ENCODE measurements at regions not wholly inside any gene's neighbourhood (a gene's known extent, or its start where the extent isn't known, plus 50 kb on each side); places are given as distances from the start of the nearest gene placed in this dataset.
"Not testable (repeated sequence)": the region's sequence is repeated elsewhere in the genome, so short reads cannot be mapped to it uniquely, and the experiment has no call there.

DNA sequence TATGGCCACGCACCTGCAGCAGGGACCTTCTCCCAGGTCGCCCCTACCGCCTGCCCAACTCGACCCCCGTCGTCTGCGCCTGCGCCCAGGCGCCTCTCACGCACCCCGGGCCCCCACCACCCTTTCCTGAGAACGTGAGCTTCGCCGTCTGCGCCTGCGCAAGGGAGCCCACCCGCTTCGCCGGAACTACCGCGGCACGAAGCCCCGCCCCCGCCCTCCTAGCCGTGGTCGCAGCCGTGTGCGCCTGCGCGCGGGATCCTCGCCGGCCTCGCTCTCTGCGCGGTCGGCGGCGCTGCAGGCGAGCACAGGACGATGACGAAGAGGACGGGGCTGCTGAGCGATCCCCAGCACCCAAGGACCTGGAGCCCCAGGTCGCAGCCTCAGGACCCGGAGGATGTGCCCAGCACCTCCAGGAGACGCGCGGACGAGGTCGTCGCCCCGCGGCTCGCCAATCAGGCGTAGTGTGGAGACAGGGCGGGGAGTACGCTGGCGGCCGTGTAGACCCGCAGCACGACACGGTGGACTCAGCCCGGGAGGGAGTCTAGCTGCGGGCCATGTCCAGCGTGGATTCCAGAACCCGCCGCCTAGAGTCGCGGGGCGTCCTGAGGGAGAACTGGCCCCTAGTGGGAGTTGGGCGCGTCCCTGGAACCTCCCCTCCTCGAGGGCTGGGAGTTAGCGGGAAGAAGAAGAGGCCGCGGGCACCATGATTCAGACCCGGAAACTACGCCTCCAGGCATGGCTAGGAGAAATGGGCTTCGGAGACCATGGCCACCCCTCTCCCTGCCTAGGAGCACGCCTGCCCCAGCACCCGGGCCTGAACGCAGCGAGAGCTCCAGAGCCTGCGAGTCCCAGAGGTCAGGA, 1120.8 kb upstream of the TMEM132C start:
- peak; percentile 38 to 69 for DNase-seq (ENCODE audit: low read depth in 1 of 2, low spot score in 1 of 2)

DNA sequence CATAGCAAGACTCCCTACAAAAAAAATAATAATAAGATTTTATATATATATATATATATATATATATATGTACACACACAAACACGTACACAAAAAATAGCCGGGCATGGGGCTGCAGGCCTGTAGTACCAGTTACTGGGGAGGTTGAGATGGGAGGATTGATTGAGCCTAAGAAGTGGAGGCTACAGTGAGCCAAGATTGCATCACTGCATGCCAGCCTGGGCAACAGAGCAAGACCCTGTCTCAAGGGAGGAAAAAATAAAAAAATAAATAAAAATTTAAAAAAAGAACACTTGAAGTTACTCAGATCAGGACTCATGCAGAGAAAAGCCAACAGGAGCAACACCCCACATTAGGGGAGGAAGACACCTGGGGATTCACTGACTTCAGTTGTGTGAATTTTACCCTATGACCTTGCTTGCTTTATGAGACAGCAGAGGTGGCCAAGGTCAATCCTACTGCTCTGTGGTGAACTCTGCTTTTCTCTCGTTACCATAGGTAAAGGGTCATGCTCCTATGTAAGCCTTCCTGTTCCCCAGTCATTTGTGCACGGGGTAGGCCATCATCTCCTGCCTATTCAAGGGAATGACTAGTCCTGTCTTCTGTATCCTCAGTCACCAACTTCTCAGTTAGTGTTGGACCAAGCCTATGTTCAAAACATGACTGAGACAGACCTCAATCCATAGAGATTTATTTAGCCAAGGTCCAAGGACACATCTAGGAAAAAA, 1119.8 kb upstream of the TMEM132C start:
- no peak for DNase-seq (ENCODE audit: low read depth in 1 of 2, low spot score in 1 of 2)

DNA sequence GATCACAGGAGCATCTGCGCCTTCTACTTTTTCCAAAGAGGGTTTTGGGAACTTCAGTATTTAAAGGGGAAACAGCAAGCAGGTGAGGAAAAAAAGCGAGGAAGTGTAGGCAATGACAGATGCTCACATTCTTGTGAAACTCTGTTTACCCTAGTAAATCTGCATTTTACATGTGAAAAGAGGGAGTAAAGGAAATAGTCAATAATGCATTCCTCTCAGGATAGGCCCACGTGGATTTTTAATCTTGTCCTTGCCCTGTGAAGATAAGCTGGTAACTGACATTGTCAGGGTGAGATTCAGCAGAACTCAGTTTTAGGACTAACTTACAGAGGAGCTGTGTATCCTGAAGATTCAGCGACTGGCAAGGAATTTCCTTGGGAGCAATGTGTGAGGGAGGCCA, 1119.2 kb upstream of the TMEM132C start:
- DNase-seq (ENCODE audit: low read depth in 1 of 2, low spot score in 1 of 2): no peak

DNA sequence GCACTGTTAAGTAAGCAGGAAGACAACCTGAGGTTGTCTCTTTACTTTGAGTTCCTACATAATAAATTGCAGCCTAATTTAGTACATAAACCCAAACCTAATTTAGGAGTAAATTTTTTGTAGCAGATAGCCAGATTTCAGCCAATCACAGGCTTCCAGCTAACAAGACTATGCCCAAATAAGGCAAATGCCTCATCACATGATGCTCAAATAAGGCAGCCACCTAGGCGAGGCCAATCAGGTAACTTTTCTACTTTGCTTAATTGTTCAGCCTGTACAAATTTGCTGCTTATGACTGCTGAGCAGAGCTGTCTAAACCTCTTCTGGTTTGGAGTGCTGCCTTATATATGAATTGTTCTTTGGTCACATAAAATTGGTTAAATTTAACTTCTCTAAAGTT, 1118.7 kb upstream of the TMEM132C start:
- no peak for DNase-seq (ENCODE audit: low read depth in 1 of 2, low spot score in 1 of 2)

DNA sequence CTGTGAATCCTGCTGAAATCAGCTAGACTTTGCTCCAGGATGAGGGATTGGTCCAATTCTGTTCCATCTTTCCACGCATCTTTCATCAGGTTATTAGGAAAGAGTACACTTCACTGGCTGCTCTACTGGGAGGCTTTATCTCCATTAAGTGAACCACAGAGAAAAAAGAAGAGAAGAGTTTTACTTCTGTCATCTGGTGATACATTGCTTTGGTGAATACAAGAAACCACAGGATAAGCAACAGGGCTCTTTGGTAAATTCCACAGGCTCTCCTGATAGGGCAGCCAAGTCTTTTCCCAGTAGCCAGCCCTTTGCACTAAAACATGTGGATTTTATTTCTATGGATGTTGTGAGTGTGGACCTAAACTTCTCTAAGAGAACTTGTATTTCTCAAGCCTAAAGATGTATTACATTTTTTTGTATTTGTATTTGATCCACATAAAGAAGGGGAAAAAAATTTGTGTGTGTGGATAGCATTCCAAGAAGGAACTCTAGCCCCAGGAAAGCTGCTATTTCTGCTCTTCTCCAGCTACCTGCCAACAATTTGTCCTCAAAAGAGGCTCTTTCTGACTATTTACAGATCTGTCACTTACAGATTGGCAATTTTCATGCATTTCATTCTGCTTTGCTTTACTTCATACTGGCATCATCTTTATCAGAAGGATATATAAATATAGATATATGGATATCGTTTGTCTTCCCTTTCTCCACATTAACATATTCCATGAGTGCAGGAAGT, 1117.6 kb upstream of the TMEM132C start:
- no peak for DNase-seq (ENCODE audit: low read depth in 1 of 2, low spot score in 1 of 2)

DNA sequence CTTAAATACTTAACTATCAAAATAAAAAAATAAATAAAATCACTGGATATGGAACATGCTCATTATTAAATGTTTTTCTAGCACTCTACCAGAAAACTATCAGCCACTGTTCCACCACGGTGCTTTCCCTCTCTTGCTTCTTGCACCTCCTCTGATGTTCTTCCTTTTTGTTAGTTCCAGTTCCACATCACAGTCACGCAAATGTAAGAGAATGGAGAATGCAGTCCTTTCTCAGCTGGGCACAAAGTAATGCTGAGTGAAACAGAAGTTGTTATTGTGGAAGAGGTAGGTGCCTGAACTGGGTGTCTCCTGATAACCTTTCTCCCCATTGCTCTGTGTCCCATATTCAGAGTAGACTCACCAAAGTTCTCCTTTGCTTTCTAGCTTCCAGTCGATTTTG, 1116.9 kb upstream of the TMEM132C start:
- DNase-seq (ENCODE audit: low read depth in 1 of 2, low spot score in 1 of 2): no peak

DNA sequence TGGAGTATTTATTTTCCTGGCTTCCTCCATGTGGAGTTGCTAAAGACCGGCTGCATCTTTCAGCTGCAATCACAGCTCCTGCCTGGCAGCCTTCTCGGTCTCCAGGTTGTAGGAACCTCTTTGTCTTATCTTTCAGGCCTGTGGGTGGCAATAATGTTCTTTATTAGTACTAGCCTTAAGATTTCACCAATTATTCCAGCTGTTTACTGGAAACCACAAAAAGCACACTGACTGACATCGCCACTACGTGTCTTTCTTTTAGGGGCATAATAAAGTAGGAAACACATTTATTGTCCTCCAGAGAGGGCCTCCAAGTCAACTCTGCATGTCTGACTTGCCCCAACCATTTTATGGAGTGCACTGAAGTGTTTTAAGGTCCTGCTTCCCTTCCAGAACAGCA, 1116.5 kb upstream of the TMEM132C start:
- no peak for DNase-seq (ENCODE audit: low read depth in 1 of 2, low spot score in 1 of 2)

DNA sequence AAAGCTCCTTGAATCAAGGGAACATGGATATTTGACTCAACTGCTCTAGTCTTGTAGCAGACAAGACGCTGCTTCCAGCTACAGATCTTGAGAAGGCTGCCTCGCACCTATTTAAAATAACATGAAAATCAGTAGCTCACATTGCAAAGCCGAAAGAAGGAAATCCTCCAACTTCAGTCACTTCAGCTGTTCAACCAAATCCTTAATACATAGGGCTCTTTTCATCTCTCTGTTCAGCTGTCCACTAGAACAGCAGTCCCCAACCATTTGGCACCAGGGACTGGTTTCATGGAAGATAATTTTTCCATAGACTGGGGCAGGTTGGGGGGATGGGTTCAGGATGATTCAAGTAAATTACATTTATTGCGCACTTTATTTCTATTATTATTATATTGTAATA, 1116.0 kb upstream of the TMEM132C start:
- no peak for DNase-seq (ENCODE audit: low read depth in 1 of 2, low spot score in 1 of 2)

DNA sequence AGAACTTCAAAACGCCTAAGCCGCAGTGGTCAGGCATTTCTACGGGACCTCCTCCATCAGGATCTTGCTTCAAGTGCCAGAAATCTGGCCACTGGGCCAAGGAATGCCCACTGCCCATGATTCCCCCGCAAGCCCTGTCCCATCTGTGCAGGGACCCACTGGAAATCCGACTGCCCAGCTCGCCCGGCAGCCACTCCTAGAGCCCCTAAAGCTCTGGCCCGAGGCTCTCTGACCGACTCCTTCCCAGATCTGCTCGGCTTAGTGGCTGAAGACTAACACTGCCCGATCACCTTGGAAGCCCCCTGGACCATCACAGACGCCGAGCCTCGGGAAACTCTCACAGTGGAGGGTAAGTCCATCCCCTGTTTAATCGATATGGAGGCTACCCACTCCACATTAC, 1113.0 kb upstream of the TMEM132C start:
- DNase-seq (ENCODE audit: low read depth in 1 of 2, low spot score in 1 of 2): no peak

DNA sequence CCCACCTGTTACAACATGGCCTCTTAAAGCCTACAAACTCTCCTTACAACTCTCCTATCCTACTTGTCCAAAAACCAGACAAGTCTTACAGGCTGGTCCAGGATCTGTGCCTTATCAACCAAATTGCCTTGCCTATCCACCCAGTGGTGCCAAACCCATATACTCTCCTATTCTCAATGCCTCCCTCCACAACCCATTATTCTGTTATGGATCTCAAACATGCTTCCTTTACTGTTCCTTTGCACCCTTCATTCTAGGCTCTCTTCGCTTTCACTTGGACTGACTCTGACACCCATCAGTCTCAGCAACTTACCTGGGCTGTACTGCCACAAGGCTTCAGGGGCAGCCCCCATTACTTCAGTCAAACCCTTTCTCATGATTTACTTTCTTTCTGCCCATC, 1112.1 kb upstream of the TMEM132C start:
- DNase-seq (ENCODE audit: low read depth in 1 of 2, low spot score in 1 of 2): not testable (repeated sequence)

DNA sequence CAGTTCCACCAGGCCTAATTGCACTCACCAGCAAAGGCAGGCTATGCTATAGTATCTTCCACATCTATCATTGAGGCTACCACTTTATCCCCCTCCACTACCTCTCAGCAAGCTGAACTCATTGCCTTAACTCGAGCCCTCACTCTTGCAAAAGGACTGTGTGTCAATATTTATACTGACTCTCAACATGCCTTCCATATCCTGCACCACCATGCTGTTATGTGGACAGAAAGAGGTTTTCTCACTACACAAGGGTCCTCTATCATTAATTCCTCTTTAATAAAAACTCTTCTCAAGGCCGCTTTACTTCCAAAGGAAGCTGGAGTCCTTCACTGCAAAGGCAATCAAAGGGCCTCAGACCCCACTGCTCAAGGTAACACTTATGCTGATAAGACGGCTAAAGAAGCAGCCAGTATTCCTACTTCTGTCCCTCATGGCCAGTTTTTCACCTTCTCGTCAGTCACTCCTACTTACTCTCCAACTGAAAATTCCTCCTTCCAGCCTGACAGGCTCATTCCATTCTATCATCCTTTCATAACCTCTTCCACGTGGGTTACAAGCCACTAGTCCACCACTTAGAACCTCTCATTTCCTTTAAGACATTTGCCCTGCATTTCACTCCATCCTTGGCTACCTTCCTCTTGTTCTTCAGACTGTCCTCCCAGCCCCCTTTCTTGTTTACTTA, 1110.9 kb upstream of the TMEM132C start:
- not testable (repeated sequence) for DNase-seq (ENCODE audit: low read depth in 1 of 2, low spot score in 1 of 2)

DNA sequence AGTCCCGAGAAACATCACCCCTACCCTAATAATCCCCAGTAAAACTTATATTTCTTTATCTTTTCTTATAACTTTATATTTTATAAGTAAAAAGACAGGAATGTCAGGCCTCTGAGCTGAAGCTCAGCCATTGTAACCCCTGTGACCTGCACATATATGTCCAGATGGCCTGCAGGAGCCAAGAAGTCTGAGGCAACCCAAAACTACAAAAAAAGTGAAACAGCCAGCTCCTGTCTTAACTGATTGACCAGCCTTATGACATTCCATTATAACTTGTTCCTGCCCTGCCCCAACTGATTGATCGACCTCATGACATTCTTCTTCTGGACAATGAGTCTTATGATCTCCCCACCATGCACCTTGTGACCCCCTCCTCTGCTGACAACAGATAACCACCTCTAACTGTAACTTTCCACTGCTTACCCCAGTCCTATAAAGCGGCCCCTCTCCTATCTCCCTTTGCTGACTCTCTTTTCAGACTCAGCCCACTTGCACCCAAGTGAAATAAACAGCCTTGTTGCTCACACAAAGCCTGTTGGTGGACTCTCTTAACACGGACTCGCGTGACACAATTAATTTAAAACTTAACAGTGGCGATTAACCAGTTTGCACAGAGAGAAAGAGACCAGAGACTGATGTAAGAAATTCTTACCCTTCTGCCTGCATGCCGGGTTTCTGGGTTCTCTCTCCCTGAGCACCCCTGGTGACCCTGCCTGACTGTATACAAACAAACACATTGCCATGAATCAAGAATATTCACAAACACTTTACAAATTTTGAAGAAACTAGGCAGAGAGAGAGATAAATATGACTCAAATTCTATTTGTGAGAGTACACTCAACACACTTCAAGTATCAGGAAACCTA, 1109.2 kb upstream of the TMEM132C start:
- DNase-seq (ENCODE audit: low read depth in 1 of 2, low spot score in 1 of 2): not testable (repeated sequence)

DNA sequence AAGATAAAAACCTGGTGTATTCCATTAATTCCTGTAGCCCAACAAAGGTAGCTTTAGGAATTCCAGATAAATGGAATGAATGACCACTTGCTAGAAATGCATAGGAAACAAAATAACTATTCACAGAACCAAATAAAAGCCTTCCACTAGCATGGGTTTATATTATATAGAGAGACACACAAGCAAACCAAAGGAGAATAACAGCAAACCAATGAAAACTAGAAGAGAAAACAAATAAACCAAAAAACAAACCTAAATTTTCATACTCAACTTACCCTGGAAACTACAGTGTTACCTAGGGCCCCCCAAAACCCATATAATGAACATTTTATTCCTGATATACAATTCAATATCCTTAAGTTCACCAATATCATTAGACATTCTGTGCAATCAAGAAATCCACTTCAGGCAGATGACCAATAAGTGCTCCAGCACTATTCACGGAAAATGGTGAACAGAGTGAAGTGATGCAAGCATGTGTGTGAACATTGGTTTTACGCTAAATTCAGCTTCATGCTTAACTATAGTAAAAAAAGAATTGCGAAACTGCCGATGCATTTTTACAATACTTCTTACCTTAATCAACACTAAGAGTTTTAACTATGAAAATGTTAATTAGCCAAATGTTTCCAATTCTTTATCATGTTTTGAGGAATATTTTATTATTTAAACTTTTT, 1108.4 kb upstream of the TMEM132C start:
- no peak for DNase-seq (ENCODE audit: low read depth in 1 of 2, low spot score in 1 of 2)

DNA sequence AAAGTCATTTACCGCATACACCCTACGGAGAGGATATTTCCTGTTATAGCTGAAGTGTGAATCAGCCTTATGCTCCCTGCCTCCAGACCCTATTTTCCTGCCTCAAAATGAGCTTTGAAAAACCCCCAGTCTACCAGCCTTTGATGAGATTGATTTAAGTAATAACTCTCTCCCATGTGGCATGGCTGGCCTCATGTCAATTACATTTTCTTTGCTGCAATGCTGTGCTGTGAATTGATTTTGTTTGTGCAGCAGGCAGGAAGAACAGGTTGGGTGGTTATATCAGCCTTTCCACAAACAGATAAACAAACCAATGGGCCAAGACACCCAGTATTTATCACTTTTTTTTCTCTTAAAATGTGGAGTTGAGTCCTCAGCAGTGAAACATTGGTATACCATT, 1105.5 kb upstream of the TMEM132C start:
- no peak for DNase-seq (ENCODE audit: low read depth in 1 of 2, low spot score in 1 of 2)

DNA sequence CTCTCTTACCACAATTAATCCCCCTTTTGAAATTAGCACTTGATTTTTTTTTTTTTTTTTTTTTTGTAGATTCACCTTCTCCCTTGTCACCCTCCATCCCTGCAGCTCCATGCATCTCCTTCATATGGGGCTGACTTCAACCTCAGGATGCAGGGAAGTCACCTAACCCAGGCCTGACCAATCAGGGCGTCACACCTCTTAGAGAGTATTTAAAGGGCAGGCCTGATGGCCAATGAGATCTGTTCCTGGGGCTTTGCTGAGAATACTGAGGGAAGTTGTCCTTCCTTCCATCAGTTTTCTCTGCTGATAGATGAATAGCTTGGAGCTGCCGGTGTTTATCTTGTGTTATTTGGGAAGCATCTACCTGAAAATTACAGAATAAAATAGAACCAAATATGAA, 1104.7 kb upstream of the TMEM132C start:
- no peak for DNase-seq (ENCODE audit: low read depth in 1 of 2, low spot score in 1 of 2)

DNA sequence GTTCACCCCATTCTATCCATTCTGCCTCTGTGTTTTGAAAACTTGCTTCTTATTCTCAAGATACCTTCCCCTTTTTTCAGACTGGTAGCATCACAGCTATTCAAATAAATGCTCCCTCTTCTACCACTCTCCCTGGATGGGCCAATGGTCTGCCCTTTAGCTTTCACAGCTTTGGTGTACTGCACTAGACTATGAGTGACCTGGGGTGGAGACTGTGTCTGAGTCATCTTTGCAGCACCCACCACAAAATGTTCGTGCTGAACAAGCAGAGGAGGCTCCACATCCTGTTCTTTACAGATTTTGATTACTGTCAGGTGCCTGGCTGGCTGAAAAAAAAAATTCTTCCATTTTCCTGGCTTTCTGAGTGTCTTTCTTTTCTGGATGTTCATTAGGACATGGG, 1104.1 kb upstream of the TMEM132C start:
- peak in 1 of 2 donors; percentile 36 for DNase-seq (ENCODE audit: low read depth in 1 of 2, low spot score in 1 of 2)

DNA sequence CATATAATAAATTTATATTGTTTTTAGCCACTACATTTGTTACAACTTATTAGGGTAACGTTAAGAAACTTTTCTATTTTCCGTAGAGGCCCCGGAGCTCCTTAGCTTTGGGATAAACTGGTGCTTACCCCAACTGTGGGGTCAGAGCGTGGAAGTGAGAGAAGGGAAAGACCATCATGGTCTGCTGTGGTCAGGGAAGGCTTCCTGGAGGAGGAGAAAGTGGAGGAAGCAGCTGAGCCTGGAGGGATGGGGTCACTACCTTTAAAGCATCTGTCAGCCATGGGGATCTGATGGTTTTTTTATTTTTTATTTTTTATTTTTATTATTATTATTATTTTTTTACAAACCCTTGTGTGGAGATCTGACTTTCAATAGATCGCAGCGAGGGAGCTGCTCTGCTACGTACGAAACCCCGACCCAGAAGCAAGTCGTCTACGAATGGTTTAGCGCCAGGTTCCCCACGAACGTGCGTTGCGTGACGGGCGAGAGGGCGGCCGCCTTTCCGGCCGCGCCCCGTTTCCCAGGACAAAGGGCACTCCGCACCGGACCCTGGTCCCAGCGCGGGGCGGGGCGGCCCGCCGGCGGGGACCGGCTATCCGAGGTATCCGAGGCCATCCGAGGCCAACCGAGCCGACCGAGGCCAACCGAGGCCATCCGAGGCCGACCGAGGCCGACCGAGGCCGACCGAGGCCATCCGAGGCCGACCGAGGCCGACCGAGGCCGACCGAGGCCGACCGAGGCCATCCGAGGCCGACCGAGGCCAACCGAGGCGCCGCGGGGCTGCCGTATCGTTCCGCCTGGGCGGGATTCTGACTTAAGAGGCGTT, 1101.2 kb upstream of the TMEM132C start:
- DNase-seq (ENCODE audit: low read depth in 1 of 2, low spot score in 1 of 2): peak; percentile 79 to 83

DNA sequence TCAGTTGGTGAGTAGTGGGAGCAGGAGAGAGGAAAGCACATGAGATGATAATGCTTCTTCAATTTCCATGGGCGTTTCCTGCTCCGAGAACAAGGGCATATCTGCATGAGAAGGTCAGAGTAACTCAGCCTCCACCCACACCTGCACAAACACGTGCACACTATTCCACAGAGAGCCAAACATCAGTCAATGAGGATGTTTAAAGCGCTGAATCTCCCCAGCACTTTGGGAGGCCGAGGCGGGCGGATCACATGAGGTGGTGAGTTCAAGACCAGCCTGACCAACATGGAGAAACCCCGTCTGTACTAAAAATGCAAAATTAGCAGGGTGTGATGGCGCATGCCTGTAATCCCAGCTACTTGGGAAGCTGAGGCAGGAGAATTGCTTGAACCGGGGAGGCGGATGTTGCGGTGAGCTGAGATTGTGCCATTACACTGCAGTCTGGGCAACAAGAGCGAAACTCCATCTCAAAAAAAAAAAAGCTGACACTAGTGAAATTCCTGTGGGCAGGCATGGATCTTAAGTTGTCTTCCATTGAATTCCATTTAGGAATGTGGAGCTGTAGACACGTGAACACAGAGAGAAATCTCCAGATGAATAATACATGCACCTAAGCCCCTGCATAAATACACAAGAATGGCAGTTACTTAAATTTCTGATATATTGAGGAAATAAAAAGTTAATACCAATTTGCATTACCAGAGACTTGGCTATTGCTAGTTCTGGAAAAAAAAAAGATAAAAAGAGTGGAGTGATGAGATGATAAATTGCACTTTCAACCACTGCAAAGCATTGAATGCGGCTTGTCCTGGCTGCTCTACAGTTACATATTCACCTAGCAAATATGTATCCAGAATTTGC, 1097.4 kb upstream of the TMEM132C start:
- no peak for DNase-seq (ENCODE audit: low read depth in 1 of 2, low spot score in 1 of 2)
